ENCODE measurements at regions not wholly inside any gene's neighbourhood (a gene's known extent, or its start where the extent isn't known, plus 50 kb on each side); places are given as distances from the start of the nearest gene placed in this dataset.

DNA sequence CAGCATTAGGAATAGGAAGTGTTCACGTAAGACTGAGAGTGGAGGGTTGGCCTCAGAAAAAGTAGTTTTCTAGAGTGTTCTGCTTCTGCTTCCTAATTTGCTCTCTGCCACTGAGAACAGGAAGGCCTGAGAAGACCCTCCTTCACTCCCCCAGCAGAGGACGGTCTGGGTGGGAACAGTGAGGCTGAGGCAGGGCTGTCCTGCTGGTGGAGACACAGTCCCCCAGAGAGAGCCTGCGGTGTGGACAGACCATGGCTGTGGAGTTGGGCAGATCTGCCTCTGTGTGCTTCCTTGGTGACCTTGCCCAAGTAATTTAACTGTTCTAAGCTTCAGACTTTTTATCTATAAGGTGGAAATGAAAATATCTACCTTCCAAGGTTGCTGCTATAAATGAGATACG, 182.3 kb downstream of the DACT1 start:
- intact Hi-C loops (cut with DNase I; ENCODE audit: low total_unique reads): no loop called here
- no peaks in the 10 kb centered on the region for H3K27me3 ChIP-seq (replicated peaks in 1 of 7)
- TF ChIP-seq POLR2A (IDR thresholded peaks at IDR 0.05) (no peak), POLR2AphosphoS5 (IDR thresholded peaks at IDR 0.05) (no peak), CTCF (IDR thresholded peaks at IDR 0.05 in 8 of 11, conservative IDR thresholded peaks at IDR 0.05 in 3 of 11) (no peak)
- no peak for DNase-seq
- H3K4me1 ChIP-seq: no peaks in the 10 kb centered on the region
- 62 to 80% (median 75%) methylated on average over 4 of the region's 4 CpGs for WGBS, 5 donors
- H3K4me3 ChIP-seq: no peak overlapping the region
- no peaks in the 10 kb centered on the region for H3K36me3 ChIP-seq
- no peak overlapping the region for H3K27ac ChIP-seq
- H3K9me3 ChIP-seq: no peaks in the 10 kb centered on the region

DNA sequence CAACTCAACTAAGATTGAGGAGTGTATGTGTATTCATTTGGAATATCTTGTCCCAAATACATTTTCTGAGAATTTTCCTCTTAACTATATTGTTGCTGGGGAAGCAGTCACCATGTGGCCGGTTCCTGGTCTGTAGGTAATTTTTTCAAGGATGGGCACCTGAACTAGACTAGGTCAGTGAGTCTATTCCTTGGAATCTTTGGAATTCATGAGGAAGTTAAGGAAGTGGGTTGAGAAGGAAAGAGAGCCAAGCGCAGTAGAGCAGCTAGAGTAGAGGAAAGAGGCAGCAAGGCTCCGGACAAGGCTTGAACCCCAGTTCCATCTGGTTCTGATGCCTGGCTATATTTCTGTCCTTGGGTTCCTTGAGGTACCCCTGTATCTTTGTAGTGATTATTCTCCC, 183.7 kb downstream of the DACT1 start:
- Histone ChIP-seq H3K27ac (no peak overlapping the region), H3K9me3 (peaks cover 0 to 2% (median 0%) of the 10 kb centered on the region in 8 donors), H3K4me1 (no peaks in the 10 kb centered on the region), H3K27me3 (replicated peaks in 1 of 7) (no peaks in the 10 kb centered on the region), H3K4me3 (no peak overlapping the region), H3K36me3 (no peaks in the 10 kb centered on the region)
- intact Hi-C loops (cut with DNase I; ENCODE audit: low total_unique reads): no loop called here
- DNase-seq: no peak
- no peak for TF ChIP-seq CTCF (IDR thresholded peaks at IDR 0.05 in 8 of 11, conservative IDR thresholded peaks at IDR 0.05 in 3 of 11)
- 84 to 94% (median 93%) methylated on average over 3 of the region's 3 CpGs for WGBS, 5 donors

GRCh38 chr14:58822856-58823255, 185.1 kb downstream of the DACT1 start:
- intact Hi-C loops (cut with DNase I; ENCODE audit: low total_unique reads): no loop called here
- H3K27me3 ChIP-seq (replicated peaks in 1 of 7): no peaks in the 10 kb centered on the region
- no peak overlapping the region for H3K4me3 ChIP-seq
- H3K36me3 ChIP-seq: no peaks in the 10 kb centered on the region
- no peaks in the 10 kb centered on the region for H3K4me1 ChIP-seq
- no peak overlapping the region for H3K27ac ChIP-seq
- H3K9me3 ChIP-seq: peaks cover 0 to 16% (median 10%) of the 10 kb centered on the region in 8 donors
- 91 to 96% (median 93%) methylated on average over 2 of the region's 2 CpGs for WGBS, 5 donors
- TF ChIP-seq POLR2AphosphoS5 (IDR thresholded peaks at IDR 0.05): no peak
- no peak for TF ChIP-seq CTCF (IDR thresholded peaks at IDR 0.05 in 8 of 11, conservative IDR thresholded peaks at IDR 0.05 in 3 of 11)
- no peak for TF ChIP-seq POLR2A (IDR thresholded peaks at IDR 0.05)
- DNase-seq: no peak

DNA sequence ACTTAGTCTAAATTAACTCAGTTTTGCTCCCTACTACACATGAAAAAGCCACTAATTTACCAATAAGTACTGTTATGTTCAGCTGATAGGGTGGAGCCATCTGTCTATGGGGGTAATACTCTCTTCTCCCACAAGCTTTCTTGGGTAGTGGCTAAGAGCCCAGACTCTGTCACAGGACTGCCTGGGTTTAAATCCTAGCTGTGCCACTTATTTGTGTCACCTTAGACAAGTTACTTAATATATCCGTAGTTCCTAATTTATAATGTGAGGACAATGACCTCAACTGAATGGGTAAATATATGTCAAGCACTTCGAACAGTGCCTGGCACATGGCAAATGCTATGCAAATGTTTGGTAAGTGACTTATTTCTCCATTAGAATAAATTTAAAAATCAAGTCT, 185.6 kb downstream of the DACT1 start:
- Histone ChIP-seq H3K27ac (no peak overlapping the region), H3K36me3 (no peaks in the 10 kb centered on the region), H3K4me1 (no peaks in the 10 kb centered on the region), H3K4me3 (no peak overlapping the region), H3K9me3 (peaks cover 0 to 20% (median 11%) of the 10 kb centered on the region in 8 donors), H3K27me3 (replicated peaks in 1 of 7) (no peaks in the 10 kb centered on the region)
- intact Hi-C loops (cut with DNase I; ENCODE audit: low total_unique reads): no loop called here
- WGBS, 5 donors: 78 to 85% (median 82%) methylated on average over 2 of the region's 2 CpGs
- no peak for DNase-seq
- TF ChIP-seq CTCF (IDR thresholded peaks at IDR 0.05 in 8 of 11, conservative IDR thresholded peaks at IDR 0.05 in 3 of 11): no peak
